ENCODE measurements at regions not wholly inside any gene's neighbourhood (a gene's known extent, or its start where the extent isn't known, plus 50 kb on each side); places are given as distances from the start of the nearest gene placed in this dataset.

GRCh38 chr17:5931616-5932015 lies 138.6 kb upstream of the WSCD1 start:
- H4K5ac ChIP-seq (ENCODE audit: insufficient read length, low read depth, low read length), result no peak overlapping the region
- no peaks in the 10 kb centered on the region for H3K79me1 ChIP-seq (ENCODE audit: insufficient read depth, low read depth, low read length, poor library complexity, severe bottlenecking)
- H4K8ac ChIP-seq (replicated peaks; ENCODE audit: insufficient read length, low read depth, low read length), result no peak overlapping the region
- no peak overlapping the region for H2BK20ac ChIP-seq (ENCODE audit: low read depth, low read length, poor library complexity, severe bottlenecking)
- H3K9ac ChIP-seq (ENCODE audit: extremely low read depth, insufficient read length, low read length), result no peak overlapping the region
- no peak overlapping the region for H2AFZ ChIP-seq (ENCODE audit: low read length)
- no peaks in the 10 kb centered on the region for H4K20me1 ChIP-seq (ENCODE audit: control insufficient read depth, insufficient read depth, insufficient read length)
- H3K27me3 Mint-ChIP-seq (ENCODE audit: low read depth), result no peaks in the 10 kb centered on the region
- no peak overlapping the region for H2BK12ac ChIP-seq (ENCODE audit: insufficient read length, low read depth, low read length)
- H3K23ac ChIP-seq (ENCODE audit: insufficient read length, low read depth, low read length), result no peak overlapping the region
- H2BK120ac ChIP-seq (ENCODE audit: low read depth, low read length, poor library complexity, severe bottlenecking), result no peak overlapping the region
- H2BK5ac ChIP-seq (ENCODE audit: insufficient read length, low read length), result no peak overlapping the region
- H3K23me2 ChIP-seq (ENCODE audit: insufficient read length, low read depth, low read length, poor library complexity, severe bottlenecking), result no peaks in the 10 kb centered on the region
- DNase-seq, result no peak
- H3K4me1 Mint-ChIP-seq, result peaks cover 3 to 9% of the 10 kb centered on the region in 2 experiments; a peak in 3 of 4 replicates
- peaks cover 0 to 4% of the 10 kb centered on the region in 2 experiments; a peak in 2 of 5 replicates for H3K9me3 Mint-ChIP-seq
- H3K56ac ChIP-seq (ENCODE audit: insufficient read length, low read depth, low read length), result no peak overlapping the region
- no CpG with 5 or more reads among the region's 9 CpGs for WGBS (ENCODE audit: extremely low coverage, insufficient read length, low lambda C conversion rate)
- no peak overlapping the region for H3K27ac Mint-ChIP-seq
- no peak overlapping the region for H2AK5ac ChIP-seq (ENCODE audit: insufficient read length, low read length)
- H3K9me3 ChIP-seq (ENCODE audit: control insufficient read depth, low read depth, low read length), result no peaks in the 10 kb centered on the region
- no peak overlapping the region for H2BK15ac ChIP-seq (ENCODE audit: low read depth, low read length)
- no peak overlapping the region for H3K4me3 Mint-ChIP-seq
- H4K91ac ChIP-seq (ENCODE audit: insufficient read length, low read depth, low read length), result no peak overlapping the region
- no peak overlapping the region for H3K14ac ChIP-seq (ENCODE audit: insufficient read depth, low read length)
- H3K27me3 ChIP-seq (ENCODE audit: insufficient read depth, low read length), result no peaks in the 10 kb centered on the region
- TF ChIP-seq, protein P1, sequence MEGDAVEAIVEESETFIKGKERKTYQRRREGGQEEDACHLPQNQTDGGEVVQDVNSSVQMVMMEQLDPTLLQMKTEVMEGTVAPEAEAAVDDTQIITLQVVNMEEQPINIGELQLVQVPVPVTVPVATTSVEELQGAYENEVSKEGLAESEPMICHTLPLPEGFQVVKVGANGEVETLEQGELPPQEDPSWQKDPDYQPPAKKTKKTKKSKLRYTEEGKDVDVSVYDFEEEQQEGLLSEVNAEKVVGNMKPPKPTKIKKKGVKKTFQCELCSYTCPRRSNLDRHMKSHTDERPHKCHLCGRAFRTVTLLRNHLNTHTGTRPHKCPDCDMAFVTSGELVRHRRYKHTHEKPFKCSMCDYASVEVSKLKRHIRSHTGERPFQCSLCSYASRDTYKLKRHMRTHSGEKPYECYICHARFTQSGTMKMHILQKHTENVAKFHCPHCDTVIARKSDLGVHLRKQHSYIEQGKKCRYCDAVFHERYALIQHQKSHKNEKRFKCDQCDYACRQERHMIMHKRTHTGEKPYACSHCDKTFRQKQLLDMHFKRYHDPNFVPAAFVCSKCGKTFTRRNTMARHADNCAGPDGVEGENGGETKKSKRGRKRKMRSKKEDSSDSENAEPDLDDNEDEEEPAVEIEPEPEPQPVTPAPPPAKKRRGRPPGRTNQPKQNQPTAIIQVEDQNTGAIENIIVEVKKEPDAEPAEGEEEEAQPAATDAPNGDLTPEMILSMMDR (conservative IDR thresholded peaks at IDR 0.05), result no peak
- H3T11ph ChIP-seq (ENCODE audit: low read length), result no peak overlapping the region
- no peak overlapping the region for H3K27ac ChIP-seq (ENCODE audit: insufficient read length, low read depth, low read length)
- H3K4me1 ChIP-seq (ENCODE audit: insufficient read depth, low read length), result no peaks in the 10 kb centered on the region
- H3K4ac ChIP-seq (ENCODE audit: low read depth, low read length), result no peak overlapping the region
- no peaks in the 10 kb centered on the region for H3K36me3 Mint-ChIP-seq (ENCODE audit: insufficient read depth in 1 of 3, low read depth in 3 of 3)
- H3K18ac ChIP-seq (ENCODE audit: insufficient read length, low read depth, low read length), result no peak overlapping the region
- H3K4me2 ChIP-seq (ENCODE audit: insufficient read depth, insufficient read length, low read length), result no peak overlapping the region
- no peaks in the 10 kb centered on the region for H3K79me2 ChIP-seq (ENCODE audit: insufficient read depth, low read length)
